B cell (primary cell): ENCODE measurements at regions not wholly inside any gene's neighbourhood (a gene's known extent, or its start where the extent isn't known, plus 50 kb on each side); places are given as distances from the start of the nearest gene placed in this dataset.

Source experiments
- EZH2 ChIP-seq: IDR thresholded peaks from 2 replicates; pipeline ENCODE4 v1.6.1; 2012; ENCODE audit warnings: borderline replicate concordance, low read depth, mild to moderate bottlenecking, moderate library complexity, low read length; ENCODE audit not compliant: insufficient read depth, poor library complexity, severe bottlenecking
- TF ChIP-seq, protein P1 (sequence below): fragments of 200-600 bp; IDR thresholded peaks from one replicate; pipeline ENCODE4 v1.8.0; 2022; ENCODE audit warnings: antibody characterized with exemption, mild to moderate bottlenecking

DNA sequence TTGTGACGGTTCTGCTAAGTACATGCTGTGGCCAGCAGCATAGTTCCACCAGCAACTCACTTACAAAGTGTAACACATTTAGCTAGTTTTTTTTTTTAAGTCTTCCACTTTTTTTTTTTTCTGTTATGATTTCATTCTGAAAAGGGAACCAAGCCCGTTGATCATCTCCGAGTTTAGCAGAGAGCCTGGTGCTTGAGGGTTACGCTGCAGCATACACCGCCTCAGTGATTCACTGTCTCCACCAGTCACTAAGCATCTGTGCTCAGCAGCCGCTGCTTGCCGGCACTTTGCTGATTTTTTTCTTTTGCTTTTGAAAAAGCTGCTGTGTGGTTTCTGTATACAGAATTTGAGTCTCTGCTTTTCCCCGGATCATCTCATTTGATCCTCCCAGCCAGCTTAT lies 194.5 kb upstream of the CDH13 start:
- no peak for TF ChIP-seq EZH2
- TF ChIP-seq, protein P1, sequence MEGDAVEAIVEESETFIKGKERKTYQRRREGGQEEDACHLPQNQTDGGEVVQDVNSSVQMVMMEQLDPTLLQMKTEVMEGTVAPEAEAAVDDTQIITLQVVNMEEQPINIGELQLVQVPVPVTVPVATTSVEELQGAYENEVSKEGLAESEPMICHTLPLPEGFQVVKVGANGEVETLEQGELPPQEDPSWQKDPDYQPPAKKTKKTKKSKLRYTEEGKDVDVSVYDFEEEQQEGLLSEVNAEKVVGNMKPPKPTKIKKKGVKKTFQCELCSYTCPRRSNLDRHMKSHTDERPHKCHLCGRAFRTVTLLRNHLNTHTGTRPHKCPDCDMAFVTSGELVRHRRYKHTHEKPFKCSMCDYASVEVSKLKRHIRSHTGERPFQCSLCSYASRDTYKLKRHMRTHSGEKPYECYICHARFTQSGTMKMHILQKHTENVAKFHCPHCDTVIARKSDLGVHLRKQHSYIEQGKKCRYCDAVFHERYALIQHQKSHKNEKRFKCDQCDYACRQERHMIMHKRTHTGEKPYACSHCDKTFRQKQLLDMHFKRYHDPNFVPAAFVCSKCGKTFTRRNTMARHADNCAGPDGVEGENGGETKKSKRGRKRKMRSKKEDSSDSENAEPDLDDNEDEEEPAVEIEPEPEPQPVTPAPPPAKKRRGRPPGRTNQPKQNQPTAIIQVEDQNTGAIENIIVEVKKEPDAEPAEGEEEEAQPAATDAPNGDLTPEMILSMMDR, result no peak
